ENCODE measurements at regions not wholly inside any gene's neighbourhood (a gene's known extent, or its start where the extent isn't known, plus 50 kb on each side); places are given as distances from the start of the nearest gene placed in this dataset.

GRCh38 chr12:91387461-91388134, 205.0 kb upstream of the DCN start:
- no peak for TF ChIP-seq CTCF (IDR thresholded peaks at IDR 0.05)
- no peak for TF ChIP-seq POLR2AphosphoS5 (IDR thresholded peaks at IDR 0.05)
- no peak for TF ChIP-seq POLR2A (IDR thresholded peaks at IDR 0.05)
